ENCODE measurements at regions not wholly inside any gene's neighbourhood (a gene's known extent, or its start where the extent isn't known, plus 50 kb on each side); places are given as distances from the start of the nearest gene placed in this dataset.

DNA sequence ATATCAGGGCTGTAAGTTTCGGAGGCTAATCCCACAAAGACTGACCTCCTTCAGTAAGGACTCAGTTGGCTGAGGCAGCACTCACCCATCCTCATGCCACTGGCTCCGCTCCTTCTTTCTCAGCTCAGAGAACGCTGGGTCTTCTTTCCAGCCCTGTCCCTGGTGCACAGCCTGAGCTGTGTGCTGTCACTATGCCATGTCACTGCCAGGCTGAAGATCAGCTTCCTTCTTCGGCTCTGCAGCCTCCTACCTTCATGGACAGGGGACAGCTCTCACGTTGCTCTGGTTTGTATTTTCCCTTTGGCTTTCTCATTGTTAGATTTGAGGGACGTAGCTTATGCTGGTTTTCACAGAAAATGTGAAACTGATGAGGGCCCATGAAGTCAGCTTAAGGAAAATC lies 437.3 kb downstream of the GLRX3 start:
- TF ChIP-seq, protein P1, sequence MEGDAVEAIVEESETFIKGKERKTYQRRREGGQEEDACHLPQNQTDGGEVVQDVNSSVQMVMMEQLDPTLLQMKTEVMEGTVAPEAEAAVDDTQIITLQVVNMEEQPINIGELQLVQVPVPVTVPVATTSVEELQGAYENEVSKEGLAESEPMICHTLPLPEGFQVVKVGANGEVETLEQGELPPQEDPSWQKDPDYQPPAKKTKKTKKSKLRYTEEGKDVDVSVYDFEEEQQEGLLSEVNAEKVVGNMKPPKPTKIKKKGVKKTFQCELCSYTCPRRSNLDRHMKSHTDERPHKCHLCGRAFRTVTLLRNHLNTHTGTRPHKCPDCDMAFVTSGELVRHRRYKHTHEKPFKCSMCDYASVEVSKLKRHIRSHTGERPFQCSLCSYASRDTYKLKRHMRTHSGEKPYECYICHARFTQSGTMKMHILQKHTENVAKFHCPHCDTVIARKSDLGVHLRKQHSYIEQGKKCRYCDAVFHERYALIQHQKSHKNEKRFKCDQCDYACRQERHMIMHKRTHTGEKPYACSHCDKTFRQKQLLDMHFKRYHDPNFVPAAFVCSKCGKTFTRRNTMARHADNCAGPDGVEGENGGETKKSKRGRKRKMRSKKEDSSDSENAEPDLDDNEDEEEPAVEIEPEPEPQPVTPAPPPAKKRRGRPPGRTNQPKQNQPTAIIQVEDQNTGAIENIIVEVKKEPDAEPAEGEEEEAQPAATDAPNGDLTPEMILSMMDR (IDR thresholded peaks at IDR 0.05) = no peak
- TF ChIP-seq POLR2AphosphoS5 (IDR thresholded peaks at IDR 0.05) = no peak
